K562 (cell line): ENCODE measurements at regions not wholly inside any gene's neighbourhood (a gene's known extent, or its start where the extent isn't known, plus 50 kb on each side); places are given as distances from the start of the nearest gene placed in this dataset.

Source experiments
- ATAC-seq: fragments of 200-7000 bp; cut with Tn5 transposase; 3 replicates; pipeline ENCODE4 v1.9.1; 2020; ENCODE audit warnings: moderate library complexity
- BruUV-seq: library from RNA; stranded (reverse); fragments of 400-500 nt; replicated peaks from 2 replicates; lab custom pipeline; 2021; lab: Mats Ljungman, UMichigan
- CTCF ChIA-PET: fragments of 300-600 bp; formaldehyde crosslinking; extraction: SDS; loops from one replicate; lab custom pipeline; 2021; ENCODE audit warnings: low intra/inter-chr PET ratio; lab: Yijun Ruan, JAX
- POLR2A ChIA-PET: fragments of 300-600, 350-650 bp; sonication (Branson Sonifier 250); formaldehyde crosslinking; extraction: SDS; loops from one replicate; lab custom pipeline; 2021; ENCODE audit warnings: antibody characterized with exemption, inconsistent platforms; lab: Yijun Ruan, JAX
- DNase-seq, 4 experiments: peaks; one replicate each; pipeline versions ENCODE4 v3.0.0 to v3.0.0-alpha.2; 2011 to 2018; ENCODE audit warnings: low spot score in 3 of 4, mixed read lengths in 3 of 4; ENCODE audit errors: extremely low read depth in 1 of 4
- FAIRE-seq: peaks from 2 replicates; lab custom pipeline; 2011; peaks lifted over from hg19 to GRCh38; lab: Jason Lieb, UNC
- H2AFZ ChIP-seq: 2 replicates; pipeline ENCODE4 v1.6.0; 2011; ENCODE audit warnings: low read depth, low read length, control low read depth, inconsistent platforms
- H3K27ac ChIP-seq: fragments of 200-600 bp; 3 replicates; pipeline ENCODE4 v1.8.0; 2011; ENCODE audit warnings: low read depth, mild to moderate bottlenecking, control low read depth, inconsistent platforms, low read length, moderate library complexity, mixed read lengths; ENCODE audit errors: extremely low read depth
- H3K27me3 ChIP-seq, 2 experiments: fragments of 300-600 bp in 1 of 2; 2 replicates in 1 of 2; 3 replicates in 1 of 2; pipeline versions ENCODE4 v1.6.0 to v1.8.0; 2011; ENCODE audit warnings: inconsistent platforms in 2 of 2, low read length in 2 of 2, mild to moderate bottlenecking in 1 of 2, mixed read lengths in 1 of 2, moderate library complexity in 1 of 2; ENCODE audit not compliant: control insufficient read depth in 2 of 2, insufficient read depth in 2 of 2
- H3K36me3 ChIP-seq: fragments of 300-600 bp; 3 replicates; pipeline ENCODE4 v1.8.0; 2011; ENCODE audit warnings: mild to moderate bottlenecking, low read length, inconsistent platforms; ENCODE audit not compliant: control insufficient read depth, insufficient read depth
- H3K4me1 ChIP-seq, 2 experiments: fragments of 200-600 bp in 1 of 2; replicated peaks in 1 of 2; 2 replicates in 1 of 2; 3 replicates in 1 of 2; pipeline versions ENCODE4 v1.5.1 to v1.8.0; 2011; ENCODE audit warnings: inconsistent platforms in 2 of 2, low read length in 2 of 2, mild to moderate bottlenecking in 1 of 2, mixed read lengths in 1 of 2, moderate library complexity in 1 of 2; ENCODE audit not compliant: control insufficient read depth in 2 of 2, insufficient read depth in 2 of 2
- H3K4me2 ChIP-seq: 2 replicates; pipeline ENCODE4 v1.6.1; 2011; ENCODE audit warnings: low read length, control low read depth, inconsistent platforms, mixed read lengths; ENCODE audit not compliant: insufficient read depth
- H3K4me3 ChIP-seq: fragments of 200-600 bp; sonication (generic), shearing (Covaris generic); 2 replicates; pipeline ENCODE4 v1.5.1; 2016; ENCODE audit warnings: control low read depth, inconsistent platforms
- H3K79me2 ChIP-seq: fragments of 200-600 bp; 3 replicates; pipeline ENCODE4 v1.8.0; 2011; ENCODE audit warnings: low read length, inconsistent platforms; ENCODE audit not compliant: control insufficient read depth, insufficient read depth
- H3K9ac ChIP-seq, 2 experiments: 2 replicates each; pipeline versions ENCODE4 v1.6.0 to v1.6.1; 2011; ENCODE audit warnings: low read depth in 2 of 2, low read length in 2 of 2, control low read depth in 1 of 2, inconsistent platforms in 1 of 2, mild to moderate bottlenecking in 1 of 2, mixed read lengths in 1 of 2; ENCODE audit not compliant: insufficient read depth in 1 of 2
- H3K9me1 ChIP-seq: one replicate; pipeline ENCODE4 v1.6.0; 2011; ENCODE audit warnings: inconsistent platforms, mild to moderate bottlenecking, low read length, moderate library complexity; ENCODE audit not compliant: control insufficient read depth, insufficient read depth
- H3K9me3 ChIP-seq: replicated peaks from 2 replicates; pipeline ENCODE4 v1.5.1; 2011; ENCODE audit warnings: low read depth, low read length, inconsistent platforms; ENCODE audit not compliant: control insufficient read depth, insufficient read depth
- H4K20me1 ChIP-seq: replicated peaks from 2 replicates; pipeline ENCODE4 v1.6.1; 2011; ENCODE audit warnings: low read length, inconsistent platforms, mixed read lengths; ENCODE audit not compliant: control insufficient read depth, insufficient read depth
- C11orf30 ChIP-seq: fragments of 450-650 bp; IDR thresholded peaks from 2 replicates; pipeline ENCODE4 v1.6.1; 2016; ENCODE audit warnings: low read depth, mild to moderate bottlenecking
- GATAD2A ChIP-seq: fragments of 450-650 bp; IDR thresholded peaks from 2 replicates; pipeline ENCODE4 v1.6.1; 2017
- GTF3C2 ChIP-seq: IDR thresholded peaks from 3 replicates; pipeline ENCODE4 v1.6.1; 2011; ENCODE audit warnings: borderline replicate concordance, mild to moderate bottlenecking, moderate library complexity; ENCODE audit not compliant: insufficient read length; ENCODE audit errors: extremely low read depth
- HDGF ChIP-seq: fragments of 450-650 bp; IDR thresholded peaks from 2 replicates; pipeline ENCODE4 v1.6.1; 2016
- LCOR ChIP-seq: sonication (generic); formaldehyde crosslinking; IDR thresholded peaks from 2 replicates; pipeline ENCODE4 v1.8.0; 2022; ENCODE audit warnings: mild to moderate bottlenecking, missing genetic modification reagents
- NONO ChIP-seq, 2 experiments: fragments of 200-400 bp in 1 of 2; fragments of 450-650 bp in 1 of 2; formaldehyde crosslinking in 1 of 2; IDR thresholded peaks; 2 replicates each; pipeline ENCODE4 v1.6.1; 2017; ENCODE audit warnings: low read depth in 2 of 2, mild to moderate bottlenecking in 2 of 2, moderate library complexity in 2 of 2, low read length in 1 of 2
- RBFOX2 ChIP-seq: fragments of 200-400 bp; formaldehyde crosslinking; IDR thresholded peaks from 2 replicates; pipeline ENCODE4 v1.6.1; 2017; ENCODE audit warnings: low read depth, mild to moderate bottlenecking, low read length, moderate library complexity
- SP2 ChIP-seq: IDR thresholded peaks from 2 replicates; pipeline ENCODE4 v1.6.1; 2011; ENCODE audit warnings: mild to moderate bottlenecking, low read depth, low read length, moderate library complexity; ENCODE audit not compliant: poor library complexity, severe bottlenecking; ENCODE audit errors: extremely low read depth
- SRSF7 ChIP-seq: fragments of 200-400 bp; formaldehyde crosslinking; optimal IDR thresholded peaks from 2 replicates; pipeline ENCODE3; 2017; ENCODE audit warnings: mild to moderate bottlenecking, low read depth, low read length
- TCF7 ChIP-seq: sonication (generic); IDR thresholded peaks from 2 replicates; pipeline ENCODE4 v1.6.1; 2016; ENCODE audit warnings: antibody characterized with exemption, borderline replicate concordance
- ZNF280A ChIP-seq: fragments of 450-650 bp; IDR thresholded peaks from 2 replicates; pipeline ENCODE4 v1.6.1; 2018; ENCODE audit warnings: mild to moderate bottlenecking, low read depth; ENCODE audit not compliant: partially characterized antibody
- ZNF436 ChIP-seq: fragments of 250-450, 450-650 bp; sonication (Bioruptor Pico); formaldehyde crosslinking; IDR thresholded peaks from 2 replicates; pipeline ENCODE4 v1.7.0; 2020; ENCODE audit warnings: mild to moderate bottlenecking
- ZNF695 ChIP-seq: fragments of 450-650 bp; formaldehyde crosslinking; IDR thresholded peaks from 2 replicates; pipeline ENCODE4 v1.4.0; 2020; ENCODE audit warnings: mild to moderate bottlenecking, moderate library complexity
- WGBS: fragments of 100-300 bp; shearing (Covaris generic); methylation state at CpG from one replicate; pipeline ENCODE4 v1.1.6; 2016; ENCODE audit warnings: low coverage, mixed read lengths; ENCODE audit not compliant: insufficient coverage; ENCODE audit errors: missing lambda C conversion rate; 5-methylcytosine and 5-hydroxymethylcytosine counted together
- in situ Hi-C: fragments of 300-500 bp; cut with MboI; formaldehyde crosslinking; loops from 4 replicates; pipeline ENCODE4 v1.15.0; 2018; ENCODE audit warnings: inconsistent platforms, mixed read lengths
- intact Hi-C: fragments of 100-400 bp; cut with micrococcal nuclease; formaldehyde crosslinking; loops from 2 replicates; pipeline ENCODE4 v1.14.2; 2022
- TF ChIP-seq, protein P1 (sequence below), 3 experiments: IDR thresholded peaks in 2 of 3; conservative IDR thresholded peaks in 1 of 3; 2 replicates each; pipeline ENCODE4 v1.5.1; 2011 to 2012; ENCODE audit warnings: low read length in 3 of 3, mild to moderate bottlenecking in 3 of 3, control low read depth in 2 of 3, improper control_type of control experiment in 1 of 3, inconsistent platforms in 1 of 3, low read depth in 1 of 3, mixed read lengths in 1 of 3, moderate library complexity in 1 of 3; ENCODE audit not compliant: insufficient read depth in 2 of 3
- TF ChIP-seq, protein P2 (sequence below): fragments of 250-450 bp; sonication (Bioruptor Pico); IDR thresholded peaks from 2 replicates; pipeline ENCODE4 v1.8.0; 2021; ENCODE audit warnings: moderate library complexity, mild to moderate bottlenecking, inconsistent platforms
- TF ChIP-seq, protein P3 (sequence below): fragments of 450-650 bp; IDR thresholded peaks from 2 replicates; pipeline ENCODE4 v1.6.1; 2016

DNA sequence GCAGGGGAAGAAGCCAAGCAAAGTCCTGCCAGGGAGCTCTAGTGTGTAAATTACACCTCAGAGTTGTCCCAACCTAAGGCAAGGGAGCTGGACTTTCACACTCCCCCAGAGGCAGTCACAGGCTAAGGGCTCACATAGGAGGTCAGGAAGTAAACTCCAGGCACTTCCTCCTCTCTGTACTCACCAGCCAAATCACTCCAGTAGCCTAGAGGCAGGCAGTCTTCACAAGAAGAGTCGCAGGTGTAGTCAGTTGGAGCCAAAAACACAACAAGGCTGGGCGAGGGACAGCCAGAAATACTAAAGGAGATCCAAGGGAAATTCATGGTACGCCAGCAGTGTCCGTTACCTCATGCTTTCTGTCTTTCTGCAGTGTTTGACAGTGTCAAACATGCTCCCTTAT is 205.0 kb downstream of the C1D start:
- Histone ChIP-seq H3K4me3 (no peak overlapping the region), H3K9me3 (no peaks in the 10 kb centered on the region), H4K20me1 (no peaks in the 10 kb centered on the region)
- CTCF ChIA-PET, result no interaction called here
- no peak for TF ChIP-seq SRSF7
- no peak for TF ChIP-seq GATAD2A
- TF ChIP-seq, protein P1, sequence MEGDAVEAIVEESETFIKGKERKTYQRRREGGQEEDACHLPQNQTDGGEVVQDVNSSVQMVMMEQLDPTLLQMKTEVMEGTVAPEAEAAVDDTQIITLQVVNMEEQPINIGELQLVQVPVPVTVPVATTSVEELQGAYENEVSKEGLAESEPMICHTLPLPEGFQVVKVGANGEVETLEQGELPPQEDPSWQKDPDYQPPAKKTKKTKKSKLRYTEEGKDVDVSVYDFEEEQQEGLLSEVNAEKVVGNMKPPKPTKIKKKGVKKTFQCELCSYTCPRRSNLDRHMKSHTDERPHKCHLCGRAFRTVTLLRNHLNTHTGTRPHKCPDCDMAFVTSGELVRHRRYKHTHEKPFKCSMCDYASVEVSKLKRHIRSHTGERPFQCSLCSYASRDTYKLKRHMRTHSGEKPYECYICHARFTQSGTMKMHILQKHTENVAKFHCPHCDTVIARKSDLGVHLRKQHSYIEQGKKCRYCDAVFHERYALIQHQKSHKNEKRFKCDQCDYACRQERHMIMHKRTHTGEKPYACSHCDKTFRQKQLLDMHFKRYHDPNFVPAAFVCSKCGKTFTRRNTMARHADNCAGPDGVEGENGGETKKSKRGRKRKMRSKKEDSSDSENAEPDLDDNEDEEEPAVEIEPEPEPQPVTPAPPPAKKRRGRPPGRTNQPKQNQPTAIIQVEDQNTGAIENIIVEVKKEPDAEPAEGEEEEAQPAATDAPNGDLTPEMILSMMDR (IDR thresholded peaks at IDR 0.05 in 2 of 3, conservative IDR thresholded peaks at IDR 0.05 in 1 of 3; ENCODE audit: insufficient read depth in 2 of 3, low read depth in 1 of 3, low read length in 3 of 3), result no peak
- TF ChIP-seq GTF3C2, result no peak
- no peak for TF ChIP-seq ZNF436 (CRISPR knock-in tag)
- no peak for TF ChIP-seq TCF7
- TF ChIP-seq SP2, result no peak
- no peak for TF ChIP-seq RBFOX2
- TF ChIP-seq ZNF280A, result no peak
- TF ChIP-seq, protein P2, sequence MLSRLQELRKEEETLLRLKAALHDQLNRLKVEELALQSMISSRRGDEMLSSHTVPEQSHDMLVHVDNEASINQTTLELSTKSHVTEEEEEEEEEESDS, result no peak
- no peak for TF ChIP-seq ZNF695 (CRISPR knock-in tag)
- TF ChIP-seq, protein P3, sequence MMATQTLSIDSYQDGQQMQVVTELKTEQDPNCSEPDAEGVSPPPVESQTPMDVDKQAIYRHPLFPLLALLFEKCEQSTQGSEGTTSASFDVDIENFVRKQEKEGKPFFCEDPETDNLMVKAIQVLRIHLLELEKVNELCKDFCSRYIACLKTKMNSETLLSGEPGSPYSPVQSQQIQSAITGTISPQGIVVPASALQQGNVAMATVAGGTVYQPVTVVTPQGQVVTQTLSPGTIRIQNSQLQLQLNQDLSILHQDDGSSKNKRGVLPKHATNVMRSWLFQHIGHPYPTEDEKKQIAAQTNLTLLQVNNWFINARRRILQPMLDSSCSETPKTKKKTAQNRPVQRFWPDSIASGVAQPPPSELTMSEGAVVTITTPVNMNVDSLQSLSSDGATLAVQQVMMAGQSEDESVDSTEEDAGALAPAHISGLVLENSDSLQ, result no peak
- TF ChIP-seq LCOR (CRISPR knock-in tag), result no peak
- TF ChIP-seq C11orf30, result no peak
- no peak for TF ChIP-seq NONO (IDR thresholded peaks at IDR 0.05; ENCODE audit: low read depth in 2 of 2, low read length in 1 of 2)
- TF ChIP-seq HDGF, result no peak
- TF ChIP-seq, all 486 proteins: peak for 0
- Histone ChIP-seq H3K79me2 (no peaks in the 10 kb centered on the region), H3K27me3 (peaks cover 0 to 4% of the 10 kb centered on the region in 2 experiments; a peak in 1 of 5 replicates), H3K9ac (no peak overlapping the region), H2AFZ (no peak overlapping the region), H3K9me1 (no peaks in the 10 kb centered on the region), H3K27ac (no peak overlapping the region), H3K4me2 (no peak overlapping the region), H3K4me1 (no peaks in the 10 kb centered on the region), H3K36me3 (no peaks in the 10 kb centered on the region)
- DNase-seq (no peak), ATAC-seq (no peak), FAIRE-seq (no peak)
- in situ Hi-C loops (no loop called here), intact Hi-C loops (no loop called here)
- WGBS, result 0% methylated on average over 4 of the region's 4 CpGs
- no TSS peak for BruUV-seq
- POLR2A ChIA-PET, result no interaction called here
